Thymus (tissue), 11 donors: ENCODE measurements at regions not wholly inside any gene's neighbourhood (a gene's known extent, or its start where the extent isn't known, plus 50 kb on each side); places are given as distances from the start of the nearest gene placed in this dataset.

Source experiments
- DNase-seq, 9 donors: peaks; one replicate each; pipeline ENCODE4 v3.0.0-alpha.2; 2013; ENCODE audit warnings: low spot score in 9 of 9, low read depth in 6 of 9, missing footprints in 1 of 9
- H3K27ac ChIP-seq, 2 donors: one replicate each; pipeline ENCODE4 v1.5.1; 2013; ENCODE audit warnings: control low read depth in 1 of 2, low read depth in 1 of 2, low read length in 1 of 2, mild to moderate bottlenecking in 1 of 2, moderate library complexity in 1 of 2
- H3K27me3 ChIP-seq, 2 donors: one replicate each; pipeline ENCODE4 v1.5.1; 2013; ENCODE audit warnings: low read length in 1 of 2; ENCODE audit not compliant: control insufficient read depth in 2 of 2, insufficient read depth in 1 of 2
- H3K36me3 ChIP-seq, 2 donors: one replicate each; pipeline ENCODE4 v1.5.1; 2013; ENCODE audit warnings: low read length in 1 of 2, mild to moderate bottlenecking in 1 of 2, moderate library complexity in 1 of 2; ENCODE audit not compliant: control insufficient read depth in 2 of 2, insufficient read depth in 2 of 2
- H3K4me1 ChIP-seq, 2 donors: one replicate each; pipeline ENCODE4 v1.5.1; 2013; ENCODE audit warnings: low read length in 2 of 2; ENCODE audit not compliant: control insufficient read depth in 2 of 2, insufficient read depth in 2 of 2
- H3K4me3 ChIP-seq, 2 donors: one replicate each; pipeline ENCODE4 v1.5.1; 2013; ENCODE audit warnings: low read length in 2 of 2, control low read depth in 1 of 2, mild to moderate bottlenecking in 1 of 2
- H3K9me3 ChIP-seq, 2 donors: one replicate each; pipeline ENCODE4 v1.5.1; 2013; ENCODE audit warnings: low read length in 1 of 2, mild to moderate bottlenecking in 1 of 2; ENCODE audit not compliant: control insufficient read depth in 2 of 2, insufficient read depth in 1 of 2
- WGBS: extraction: QIAGEN DNeasy Blood & Tissue Kit; methylation state at CpG from one replicate; pipeline ENCODE4 v1.1.7; 2013; 5-methylcytosine and 5-hydroxymethylcytosine counted together
- donor health status: healthy.

GRCh38 chr2:94939349-94939748, 68.1 kb downstream of the TEKT4 start:
- WGBS, result 84% methylated on average over 5 of the region's 5 CpGs
- Histone ChIP-seq H3K4me3 (no peak overlapping the region), H3K27me3 (no peaks in the 10 kb centered on the region), H3K36me3 (no peaks in the 10 kb centered on the region), H3K4me1 (no peaks in the 10 kb centered on the region), H3K9me3 (no peaks in the 10 kb centered on the region), H3K27ac (no peak overlapping the region)
- DNase-seq, result no peak

GRCh38 chr2:94947097-94948016, 76.1 kb downstream of the TEKT4 start:
- Histone ChIP-seq H3K9me3 (no peaks in the 10 kb centered on the region), H3K27me3 (no peaks in the 10 kb centered on the region), H3K4me1 (no peaks in the 10 kb centered on the region), H3K27ac (no peak overlapping the region), H3K36me3 (no peaks in the 10 kb centered on the region), H3K4me3 (no peak overlapping the region)
- 94% methylated on average over 34 of the region's 34 CpGs for WGBS
- DNase-seq, result no peak

DNA sequence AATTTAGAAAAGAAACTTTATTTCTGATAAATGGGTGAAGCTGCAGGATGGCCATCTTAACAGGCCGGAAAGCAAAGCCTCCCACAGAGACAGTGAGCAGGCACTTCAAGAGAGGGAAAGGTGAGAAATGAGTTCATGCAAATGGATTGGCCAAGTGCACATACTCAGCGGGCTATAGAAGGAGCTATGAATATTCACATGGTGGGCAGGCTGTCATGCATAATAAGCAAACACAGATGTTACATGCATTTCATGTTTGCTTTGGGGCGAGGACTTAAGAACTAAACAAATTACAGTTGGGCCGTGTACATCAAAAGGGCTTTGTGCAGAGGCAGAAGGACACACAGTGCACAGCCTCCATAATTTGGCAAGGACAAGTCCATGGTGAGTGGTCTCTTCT, 69.8 kb upstream of the MAL start:
- Histone ChIP-seq H3K9me3 (no peaks in the 10 kb centered on the region), H3K4me3 (no peak overlapping the region), H3K36me3 (no peaks in the 10 kb centered on the region), H3K27ac (no peak overlapping the region), H3K4me1 (no peaks in the 10 kb centered on the region), H3K27me3 (peaks cover 0 to 11% of the 10 kb centered on the region in 2 donors)
- no peak for DNase-seq
- WGBS, result 93% methylated on average over 4 of the region's 4 CpGs

- Histone ChIP-seq H3K36me3 (no peaks in the 10 kb centered on the region), H3K27ac (no peak overlapping the region), H3K27me3 (peaks cover 0 to 13% of the 10 kb centered on the region in 2 donors), H3K9me3 (no peaks in the 10 kb centered on the region), H3K4me3 (no peak overlapping the region), H3K4me1 (no peaks in the 10 kb centered on the region)
- peak in 7 of 9 donors; percentile 8 to 43 (median 16) for DNase-seq
- 15% methylated on average over 6 of the region's 6 CpGs for WGBS
Observed at GRCh38 chr2:94956797-94957391, 68.6 kb upstream of the MAL start.

- Histone ChIP-seq H3K27me3 (peaks cover 0 to 13% of the 10 kb centered on the region in 2 donors), H3K9me3 (no peaks in the 10 kb centered on the region), H3K4me1 (no peaks in the 10 kb centered on the region), H3K36me3 (no peaks in the 10 kb centered on the region), H3K27ac (no peak overlapping the region), H3K4me3 (no peak overlapping the region)
- DNase-seq, result no peak
- WGBS, result 90% methylated on average over 3 of the region's 3 CpGs
Observed at GRCh38 chr2:94958245-94958644, 67.3 kb upstream of the MAL start.

DNA sequence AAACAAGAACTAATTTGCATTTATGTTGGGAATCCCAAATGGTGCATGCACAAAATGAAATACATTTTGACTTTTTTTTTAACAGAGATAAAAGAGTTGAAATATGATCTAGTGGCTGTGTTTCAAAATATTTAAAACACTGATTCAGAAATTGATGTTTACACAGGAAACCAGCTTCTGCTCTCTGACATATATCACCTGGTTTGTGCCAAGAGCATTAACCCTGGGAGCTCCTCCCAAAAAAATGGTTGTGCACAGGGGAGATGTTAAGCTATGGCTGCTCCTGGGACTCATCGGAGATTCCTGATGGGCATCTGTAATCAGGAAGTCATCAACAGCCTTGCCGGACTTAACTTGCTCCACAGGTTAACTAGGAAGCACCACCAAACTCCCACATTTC, 65.2 kb upstream of the MAL start:
- no peak overlapping the region for H3K27ac ChIP-seq
- WGBS, result 87% methylated on average over 2 of the region's 2 CpGs
- DNase-seq, result no peak
- H3K4me1 ChIP-seq, result no peaks in the 10 kb centered on the region
- no peak overlapping the region for H3K4me3 ChIP-seq
- no peaks in the 10 kb centered on the region for H3K36me3 ChIP-seq
- no peaks in the 10 kb centered on the region for H3K9me3 ChIP-seq
- H3K27me3 ChIP-seq, result peaks cover 0 to 16% of the 10 kb centered on the region in 2 donors

DNA sequence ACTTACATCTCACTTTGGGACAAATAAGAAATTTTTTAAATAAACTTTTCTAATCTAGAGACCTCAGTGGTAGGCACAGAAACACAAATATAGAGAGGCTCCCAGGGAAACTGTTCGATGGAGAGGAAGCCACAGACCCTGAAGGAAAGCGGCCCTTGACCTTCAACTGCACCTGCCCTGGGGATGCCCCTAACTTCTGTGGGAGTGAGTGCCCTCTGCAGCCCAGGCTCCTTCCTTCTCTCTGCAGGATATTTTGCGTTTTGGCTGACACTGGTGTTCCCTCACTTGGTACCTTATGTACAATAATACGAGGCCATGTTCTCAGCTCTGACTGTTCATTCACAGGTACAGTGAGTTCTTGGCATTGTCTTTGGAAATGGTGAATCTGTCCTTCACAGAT, 64.8 kb upstream of the MAL start:
- H3K9me3 ChIP-seq, result no peaks in the 10 kb centered on the region
- no peak overlapping the region for H3K4me3 ChIP-seq
- H3K27ac ChIP-seq, result no peak overlapping the region
- WGBS, result 63% methylated on average over 4 of the region's 4 CpGs
- no peak for DNase-seq
- H3K36me3 ChIP-seq, result no peaks in the 10 kb centered on the region
- H3K4me1 ChIP-seq, result no peaks in the 10 kb centered on the region
- H3K27me3 ChIP-seq, result peaks cover 0 to 16% of the 10 kb centered on the region in 2 donors

DNA sequence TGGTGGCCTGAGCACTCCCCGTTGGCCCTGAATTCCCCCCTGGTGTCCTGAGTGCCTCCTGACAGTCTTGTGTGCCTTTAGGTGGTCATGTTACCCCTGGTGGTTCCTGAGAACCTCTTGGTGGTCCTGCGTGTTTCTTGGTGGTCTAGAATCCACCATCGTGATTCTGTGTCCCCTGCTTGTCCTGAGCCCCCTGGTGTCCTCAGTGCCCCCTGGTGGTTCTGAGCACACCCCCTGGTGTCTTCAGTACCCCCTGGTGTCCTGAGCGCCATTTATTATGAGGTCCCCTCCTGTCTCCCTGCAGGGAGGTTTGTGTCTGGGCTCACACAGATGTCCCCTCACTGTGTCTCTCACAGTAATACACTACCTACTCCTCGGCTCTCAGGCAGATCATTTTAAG, 61.3 kb upstream of the MAL start:
- DNase-seq, result no peak
- no peaks in the 10 kb centered on the region for H3K36me3 ChIP-seq
- H3K27me3 ChIP-seq, result peaks cover 0 to 10% of the 10 kb centered on the region in 2 donors
- H3K27ac ChIP-seq, result no peak overlapping the region
- H3K9me3 ChIP-seq, result no peaks in the 10 kb centered on the region
- 85% methylated on average over 5 of the region's 5 CpGs for WGBS
- H3K4me1 ChIP-seq, result no peaks in the 10 kb centered on the region
- no peak overlapping the region for H3K4me3 ChIP-seq

DNA sequence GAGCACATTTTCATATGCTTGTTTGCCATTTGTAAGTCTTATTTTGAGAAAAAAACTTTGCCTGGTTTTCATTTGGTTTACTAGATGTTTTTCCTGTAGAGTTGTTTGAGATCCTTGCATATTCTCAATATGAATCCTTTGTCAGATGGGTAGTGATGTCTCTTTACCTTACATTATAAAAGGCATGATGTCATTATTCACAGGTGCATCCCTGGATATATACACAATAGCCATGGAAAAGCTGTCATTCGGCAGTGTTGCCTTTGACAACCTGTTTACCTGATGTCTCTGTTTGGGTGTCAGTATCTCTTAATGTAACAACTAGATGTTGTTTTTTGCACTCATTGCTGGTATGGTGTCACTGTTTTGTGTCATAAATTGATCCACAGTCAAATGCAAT, 58.8 kb upstream of the MAL start:
- no peaks in the 10 kb centered on the region for H3K36me3 ChIP-seq
- no peaks in the 10 kb centered on the region for H3K4me1 ChIP-seq
- H3K9me3 ChIP-seq, result no peaks in the 10 kb centered on the region
- H3K4me3 ChIP-seq, result no peak overlapping the region
- WGBS, result 93% methylated on average over 1 of the region's 1 CpG
- no peak for DNase-seq
- H3K27ac ChIP-seq, result no peak overlapping the region
- H3K27me3 ChIP-seq, result peaks cover 0 to 17% of the 10 kb centered on the region in 2 donors
